Prostate gland (tissue), 2 donors: ENCODE measurements at regions not wholly inside any gene's neighbourhood (a gene's known extent, or its start where the extent isn't known, plus 50 kb on each side); places are given as distances from the start of the nearest gene placed in this dataset.

Experiments used
- DNase-seq: peaks from one replicate; pipeline ENCODE4 v3.0.0-alpha.2; 2019; ENCODE audit warnings: low spot score
- H3K27ac ChIP-seq, 2 donors: fragments of 200-600 bp; sonication (generic); 2 replicates each; pipeline ENCODE4 v1.5.1; 2017 to 2019
- H3K27me3 ChIP-seq: fragments of 200-600 bp; sonication (generic); replicated peaks from 2 replicates; pipeline ENCODE4 v1.5.1; 2019; ENCODE audit not compliant: insufficient read depth
- H3K36me3 ChIP-seq, 2 donors: fragments of 200-600 bp; sonication (generic); 1 replicate in 1 of 2; 2 replicates in 1 of 2; pipeline versions ENCODE4 v1.5.1 to v1.8.1; 2017 to 2019
- H3K4me1 ChIP-seq: fragments of 200-600 bp; sonication (generic); replicated peaks from 2 replicates; pipeline ENCODE4 v1.5.1; 2019
- H3K4me3 ChIP-seq, 2 donors: fragments of 200-600 bp; sonication (generic); 2 replicates each; pipeline ENCODE4 v1.5.1; 2017 to 2019
- H3K9me3 ChIP-seq: fragments of 200-600 bp; sonication (generic); 2 replicates; pipeline ENCODE4 v1.5.1; 2017
- CTCF ChIP-seq, 4 experiments: fragments of 200-600 bp in 2 of 4; fragments of 450-650 bp in 2 of 4; sonication (generic) in 2 of 4; IDR thresholded peaks; 1 replicate in 3 of 4; 2 replicates in 1 of 4; pipeline ENCODE4 v1.5.1; 2016 to 2019; ENCODE audit warnings: antibody characterized with exemption in 4 of 4, mild to moderate bottlenecking in 2 of 4, moderate library complexity in 2 of 4
- POLR2A ChIP-seq: fragments of 450-650 bp; IDR thresholded peaks from one replicate; pipeline ENCODE4 v1.6.1; 2016; ENCODE audit warnings: antibody characterized with exemption, mild to moderate bottlenecking
- POLR2AphosphoS5 ChIP-seq: sonication (generic); formaldehyde crosslinking; IDR thresholded peaks from one replicate; pipeline ENCODE4 v1.6.1; 2017; ENCODE audit warnings: antibody characterized with exemption
- WGBS: methylation state at CpG from one replicate; pipeline ENCODE4 v1.1.5; 2018; 5-methylcytosine and 5-hydroxymethylcytosine counted together
- intact Hi-C: fragments of 100-400 bp; cut with DNase I; formaldehyde crosslinking; loops from one replicate; pipeline ENCODE4 v1.14.2; 2022

DNA sequence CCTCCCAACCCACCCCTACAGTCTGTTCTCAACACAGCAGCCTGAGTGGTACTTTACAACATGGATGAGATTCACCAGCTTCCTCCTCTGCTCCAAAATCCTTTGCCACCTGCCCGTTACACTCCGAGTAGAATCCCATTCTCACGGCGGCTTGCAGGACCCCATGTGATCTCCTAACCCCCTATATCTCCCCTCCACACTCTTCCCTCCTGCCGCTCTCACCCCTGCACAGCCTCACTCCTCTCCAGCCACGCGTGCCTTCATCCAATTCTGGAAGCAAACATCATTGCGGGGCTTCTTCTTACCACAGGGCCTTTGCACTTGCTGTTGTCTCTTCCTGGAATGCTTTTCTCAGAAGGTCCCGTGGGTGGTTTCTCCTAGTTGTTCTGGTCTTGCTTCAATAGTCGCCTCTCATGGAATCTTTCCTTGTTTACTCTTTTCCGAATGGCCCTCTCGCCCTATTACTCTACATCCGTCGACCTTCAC lies 472.3 kb downstream of the CDH26 start:
- 94% methylated on average over 14 of the region's 14 CpGs for WGBS
- Histone ChIP-seq H3K9me3 (no peaks in the 10 kb centered on the region), H3K36me3 (no peaks in the 10 kb centered on the region), H3K4me1 (no peaks in the 10 kb centered on the region), H3K27ac (no peak overlapping the region), H3K27me3 (no peaks in the 10 kb centered on the region), H3K4me3 (no peak overlapping the region)
- DNase-seq: no peak
- TF ChIP-seq POLR2AphosphoS5 (no peak), CTCF (IDR thresholded peaks at IDR 0.05) (no peak), POLR2A (no peak)
- intact Hi-C loops: no loop called here

- 74% methylated on average over 5 of the region's 5 CpGs for WGBS
- Histone ChIP-seq H3K27ac (no peak overlapping the region), H3K9me3 (no peaks in the 10 kb centered on the region), H3K4me1 (no peaks in the 10 kb centered on the region), H3K36me3 (no peaks in the 10 kb centered on the region), H3K27me3 (no peaks in the 10 kb centered on the region), H3K4me3 (no peak overlapping the region)
- DNase-seq: no peak
- intact Hi-C loops: no loop called here
- TF ChIP-seq POLR2A: no peak
- TF ChIP-seq CTCF (IDR thresholded peaks at IDR 0.05): no peak
- TF ChIP-seq POLR2AphosphoS5: no peak
These were observed 473.1 kb downstream of the CDH26 start for GRCh38 chr20:60431349-60431748.

DNA sequence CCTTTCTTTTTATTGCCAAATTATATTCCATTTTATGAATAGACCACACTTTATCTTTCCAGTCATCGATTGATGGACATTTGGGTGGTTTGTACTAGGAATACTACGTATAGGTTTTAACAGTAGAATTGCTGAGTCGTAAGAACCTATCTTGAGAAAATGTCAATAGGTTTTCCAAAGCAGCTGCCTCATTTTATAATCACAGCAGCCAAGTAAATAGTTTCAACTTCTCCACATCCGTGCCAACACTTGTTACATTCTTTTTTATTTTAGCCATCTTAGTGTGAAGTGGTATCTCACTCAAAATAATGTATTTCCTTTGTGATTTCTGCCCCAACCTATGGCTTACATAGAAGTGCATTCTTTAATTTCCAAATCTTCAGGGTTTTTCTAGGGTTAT lies 479.2 kb downstream of the CDH26 start:
- no peak for DNase-seq
- H3K27me3 ChIP-seq: no peaks in the 10 kb centered on the region
- no peaks in the 10 kb centered on the region for H3K4me1 ChIP-seq
- H3K36me3 ChIP-seq: no peaks in the 10 kb centered on the region
- intact Hi-C loops: no loop called here
- 82% methylated on average over 4 of the region's 4 CpGs for WGBS
- H3K9me3 ChIP-seq: no peaks in the 10 kb centered on the region
- no peak overlapping the region for H3K4me3 ChIP-seq
- no peak for TF ChIP-seq POLR2AphosphoS5
- TF ChIP-seq CTCF (IDR thresholded peaks at IDR 0.05): no peak
- TF ChIP-seq POLR2A: no peak
- no peak overlapping the region for H3K27ac ChIP-seq

GRCh38 chr20:60446267-60447111 lies 488.3 kb downstream of the CDH26 start:
- no peak overlapping the region for H3K27ac ChIP-seq

More at GRCh38 chr20:60446267-60447111, 488.3 kb downstream of the CDH26 start:
- DNase-seq: no peak
- H3K27me3 ChIP-seq: no peaks in the 10 kb centered on the region
- intact Hi-C loops: no loop called here
- H3K36me3 ChIP-seq: no peaks in the 10 kb centered on the region
- TF ChIP-seq POLR2A (no peak), POLR2AphosphoS5 (no peak), CTCF (IDR thresholded peaks at IDR 0.05) (no peak)
- no peaks in the 10 kb centered on the region for H3K4me1 ChIP-seq
- no peaks in the 10 kb centered on the region for H3K9me3 ChIP-seq
- WGBS: 74% methylated on average over 9 of the region's 9 CpGs
- H3K4me3 ChIP-seq: no peak overlapping the region
